ENCODE measurements at regions not wholly inside any gene's neighbourhood (a gene's known extent, or its start where the extent isn't known, plus 50 kb on each side); places are given as distances from the start of the nearest gene placed in this dataset.

DNA sequence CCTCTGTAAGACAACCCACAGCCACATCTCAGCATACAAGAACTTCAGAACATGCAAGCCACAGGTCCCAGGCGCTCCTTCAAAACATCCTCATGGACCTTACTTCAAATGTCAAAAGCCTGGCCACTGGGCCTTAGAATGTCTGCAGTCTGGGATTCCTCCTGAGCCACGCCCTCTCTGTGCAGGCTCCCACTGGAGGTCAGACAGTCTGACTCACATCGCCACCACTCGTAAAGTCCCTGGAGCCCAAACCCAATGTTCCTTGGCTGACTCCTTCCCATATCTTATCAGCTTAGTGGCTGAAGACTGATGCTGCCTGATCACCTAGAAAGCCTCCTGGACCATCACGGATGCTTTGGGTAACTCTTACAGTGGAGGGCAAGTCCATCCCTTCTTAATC lies 591.3 kb upstream of the AMELY start:
- TF ChIP-seq, protein P1, sequence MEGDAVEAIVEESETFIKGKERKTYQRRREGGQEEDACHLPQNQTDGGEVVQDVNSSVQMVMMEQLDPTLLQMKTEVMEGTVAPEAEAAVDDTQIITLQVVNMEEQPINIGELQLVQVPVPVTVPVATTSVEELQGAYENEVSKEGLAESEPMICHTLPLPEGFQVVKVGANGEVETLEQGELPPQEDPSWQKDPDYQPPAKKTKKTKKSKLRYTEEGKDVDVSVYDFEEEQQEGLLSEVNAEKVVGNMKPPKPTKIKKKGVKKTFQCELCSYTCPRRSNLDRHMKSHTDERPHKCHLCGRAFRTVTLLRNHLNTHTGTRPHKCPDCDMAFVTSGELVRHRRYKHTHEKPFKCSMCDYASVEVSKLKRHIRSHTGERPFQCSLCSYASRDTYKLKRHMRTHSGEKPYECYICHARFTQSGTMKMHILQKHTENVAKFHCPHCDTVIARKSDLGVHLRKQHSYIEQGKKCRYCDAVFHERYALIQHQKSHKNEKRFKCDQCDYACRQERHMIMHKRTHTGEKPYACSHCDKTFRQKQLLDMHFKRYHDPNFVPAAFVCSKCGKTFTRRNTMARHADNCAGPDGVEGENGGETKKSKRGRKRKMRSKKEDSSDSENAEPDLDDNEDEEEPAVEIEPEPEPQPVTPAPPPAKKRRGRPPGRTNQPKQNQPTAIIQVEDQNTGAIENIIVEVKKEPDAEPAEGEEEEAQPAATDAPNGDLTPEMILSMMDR (IDR thresholded peaks at IDR 0.05; ENCODE audit: low read length) = no peak
- TF ChIP-seq EZH2 (IDR thresholded peaks at IDR 0.05; ENCODE audit: borderline replicate concordance, low read length) = no peak
